ENCODE measurements at regions not wholly inside any gene's neighbourhood (a gene's known extent, or its start where the extent isn't known, plus 50 kb on each side); places are given as distances from the start of the nearest gene placed in this dataset.

DNA sequence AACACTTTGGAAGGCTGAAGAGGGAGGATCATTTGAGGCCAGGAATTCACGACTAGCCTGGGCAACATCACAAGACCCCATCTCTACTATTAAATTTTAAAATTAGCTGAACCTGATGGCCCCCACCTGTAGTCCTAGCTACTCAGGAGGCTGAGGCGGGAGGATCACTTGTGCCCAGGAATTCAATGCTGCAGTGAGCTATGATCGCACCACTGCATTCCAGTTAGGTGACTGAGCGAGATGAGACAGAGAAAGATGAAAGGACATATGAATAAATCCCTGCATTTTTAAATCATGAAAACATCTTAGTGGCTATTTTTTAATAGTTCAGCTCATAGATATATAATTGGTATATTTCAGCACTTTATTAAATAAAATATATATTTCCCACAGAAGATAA, 93.8 kb downstream of the GPR63 start:
- DNase-seq = no peak

- DNase-seq = peak; percentile 54
Measured at GRCh38 chr6:96742702-96743101, 94.6 kb downstream of the GPR63 start.

DNA sequence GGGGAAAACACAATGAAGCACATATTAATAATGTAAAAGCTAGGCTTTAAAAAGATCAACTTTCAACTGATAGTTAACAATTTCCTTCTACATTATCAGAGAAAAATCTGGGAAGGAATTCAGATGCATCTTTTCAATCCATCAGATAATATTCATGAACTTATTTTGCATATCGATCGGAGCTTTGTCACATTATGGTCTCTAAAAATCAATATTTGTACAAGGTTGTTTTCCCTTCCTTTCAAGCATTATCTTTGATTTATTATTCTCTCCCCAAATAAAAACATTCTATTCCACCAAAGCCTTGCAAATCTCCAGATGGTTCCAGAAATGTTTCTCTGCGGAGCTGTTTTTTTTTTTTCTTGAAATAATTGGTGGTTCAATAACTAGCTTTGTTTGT, 101.9 kb downstream of the GPR63 start:
- no peak for DNase-seq

DNA sequence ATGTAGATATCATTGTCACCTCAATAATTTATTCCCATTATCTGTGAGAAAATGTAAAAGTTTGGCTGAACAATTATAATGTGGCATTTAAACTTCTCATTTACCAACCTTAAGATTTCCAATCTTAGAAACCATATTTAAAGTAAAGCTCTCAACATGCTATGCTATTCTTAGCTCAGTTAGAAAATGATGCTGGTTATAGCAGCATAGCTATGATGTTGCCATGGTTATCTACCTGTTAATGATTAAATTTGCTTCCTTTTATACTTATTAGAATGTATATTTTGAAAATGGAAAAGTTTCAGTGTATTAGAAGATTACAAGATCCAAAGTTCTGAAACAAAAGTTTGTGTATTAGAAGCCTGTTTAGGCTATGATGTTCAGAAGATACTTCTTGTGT, 110.1 kb downstream of the GPR63 start:
- DNase-seq = no peak

- DNase-seq = no peak
Measured at GRCh38 chr6:96725296-96725695, 112.0 kb downstream of the GPR63 start.

DNA sequence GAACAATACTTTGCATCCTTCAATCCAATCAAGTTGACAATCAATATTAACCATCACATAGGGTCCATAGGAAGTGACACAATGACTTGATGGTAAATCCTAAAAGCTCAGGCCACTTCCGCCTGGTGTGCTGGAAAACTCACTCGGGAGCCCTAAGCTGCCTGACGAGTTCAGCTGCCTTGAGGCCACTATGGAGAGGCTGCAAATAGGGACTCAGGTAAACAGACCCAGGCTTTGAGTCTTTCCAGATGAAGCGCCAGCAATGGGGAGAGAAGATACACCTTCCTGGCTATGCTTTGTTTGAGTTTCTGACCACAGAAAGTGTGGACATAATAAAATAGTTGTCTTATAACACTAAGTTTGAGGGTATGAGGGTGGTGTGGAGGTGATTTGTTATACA, 112.6 kb downstream of the GPR63 start:
- no peak for DNase-seq

DNA sequence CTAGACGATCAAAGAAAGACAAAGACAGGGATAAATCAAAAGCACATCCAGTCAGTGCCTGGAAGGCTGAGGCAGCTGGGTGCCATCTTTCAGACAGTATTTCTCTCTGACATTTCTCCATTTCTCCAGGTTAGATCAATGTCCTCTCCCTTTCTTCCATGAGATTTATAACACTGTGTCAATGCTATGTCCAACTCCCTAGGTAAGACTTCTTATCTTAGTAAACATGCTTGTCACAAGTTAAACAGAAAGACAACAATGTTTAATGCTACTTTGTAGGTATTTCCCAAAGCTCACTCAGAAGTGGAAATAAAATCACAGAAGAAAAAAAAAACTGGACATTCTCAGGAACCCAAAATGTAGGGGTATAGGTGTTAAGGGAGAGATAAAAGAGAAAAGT, 113.9 kb downstream of the GPR63 start:
- DNase-seq = no peak

- no peak for DNase-seq
Measured at GRCh38 chr6:96721227-96721626, 116.0 kb downstream of the GPR63 start.

- no peak for DNase-seq
Measured at GRCh38 chr6:96716221-96716620, 121.1 kb downstream of the GPR63 start.

DNA sequence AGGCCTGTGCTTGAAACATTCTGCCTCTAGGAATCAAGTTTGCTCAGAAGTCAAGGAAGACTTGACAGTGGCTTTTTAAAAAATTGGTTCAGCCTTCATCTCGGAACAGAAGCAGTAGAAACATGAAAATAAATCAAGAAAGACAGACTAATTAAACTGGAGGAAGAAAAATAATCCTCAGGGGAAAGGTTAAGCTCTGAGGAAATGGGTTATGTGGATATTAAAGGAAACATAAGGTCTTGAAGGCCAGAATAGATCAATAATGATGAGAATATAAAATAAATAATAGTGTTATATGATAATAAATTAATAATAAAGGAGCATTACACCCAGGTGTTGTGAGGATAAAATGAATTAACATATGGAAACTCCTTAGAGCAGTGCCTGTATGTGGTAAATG, 121.7 kb downstream of the GPR63 start:
- DNase-seq = no peak

DNA sequence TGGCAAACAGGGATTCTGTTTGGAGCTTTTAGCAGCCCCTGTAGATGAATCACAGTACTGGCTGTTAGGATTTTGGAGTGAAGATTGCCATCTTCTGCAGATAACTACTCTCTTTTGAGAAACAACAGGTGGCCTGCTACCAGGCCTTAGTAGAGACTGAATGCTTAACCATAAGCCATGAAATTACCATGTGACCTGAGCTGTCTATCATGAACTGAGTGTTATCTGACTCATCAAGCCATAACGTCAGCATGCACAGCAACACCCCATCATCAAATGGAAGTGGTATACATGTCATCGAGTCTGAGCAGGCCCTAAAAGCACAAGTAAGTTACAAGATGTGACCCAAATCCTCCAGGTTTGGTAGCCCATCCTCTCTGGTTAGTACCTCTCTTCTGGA, 132.6 kb downstream of the GPR63 start:
- no peak for DNase-seq

DNA sequence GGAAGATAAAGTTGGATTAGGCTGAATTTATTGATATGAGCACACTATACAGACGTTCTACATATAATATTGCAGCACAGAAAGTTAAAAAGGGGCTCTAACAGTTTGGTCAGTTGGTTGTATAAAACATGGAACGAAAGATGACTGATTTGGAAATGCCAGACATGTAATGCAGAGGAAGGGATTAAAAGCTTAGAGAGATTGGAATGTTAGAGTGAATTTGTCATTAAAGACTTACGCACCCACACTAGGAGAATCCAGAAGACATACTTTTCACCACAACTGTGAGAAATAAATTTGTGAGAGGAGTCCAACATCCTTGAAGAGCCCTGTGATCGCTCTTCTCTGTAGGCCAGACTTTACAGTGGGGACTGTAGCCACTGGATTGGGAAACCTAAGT, 134.7 kb downstream of the GPR63 start:
- no peak for DNase-seq

GRCh38 chr6:96700915-96701314, 136.4 kb downstream of the GPR63 start:
- DNase-seq = no peak

GRCh38 chr6:96694429-96694828, 131.5 kb downstream of the FHL5 start:
- peak; percentile 90 for DNase-seq

DNA sequence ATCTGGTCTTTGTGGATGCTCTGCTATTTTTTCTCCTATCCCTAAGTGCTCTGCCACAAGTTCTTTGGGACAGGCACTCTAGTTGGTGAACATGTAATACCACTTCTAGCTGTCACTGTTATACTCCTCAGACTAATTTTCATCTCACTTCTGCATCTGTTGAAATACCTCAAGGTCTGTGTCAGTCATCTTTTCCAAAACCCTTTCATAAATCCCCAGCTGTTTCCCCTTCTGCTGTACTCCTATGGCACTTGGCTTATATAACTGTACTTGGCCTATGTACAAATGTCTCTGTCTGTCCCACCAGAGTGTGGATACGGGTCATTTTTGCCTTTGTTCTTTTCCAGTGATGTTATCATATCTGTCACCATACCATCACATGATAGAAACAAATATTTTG, 124.2 kb downstream of the FHL5 start:
- DNase-seq = peak; percentile 17

DNA sequence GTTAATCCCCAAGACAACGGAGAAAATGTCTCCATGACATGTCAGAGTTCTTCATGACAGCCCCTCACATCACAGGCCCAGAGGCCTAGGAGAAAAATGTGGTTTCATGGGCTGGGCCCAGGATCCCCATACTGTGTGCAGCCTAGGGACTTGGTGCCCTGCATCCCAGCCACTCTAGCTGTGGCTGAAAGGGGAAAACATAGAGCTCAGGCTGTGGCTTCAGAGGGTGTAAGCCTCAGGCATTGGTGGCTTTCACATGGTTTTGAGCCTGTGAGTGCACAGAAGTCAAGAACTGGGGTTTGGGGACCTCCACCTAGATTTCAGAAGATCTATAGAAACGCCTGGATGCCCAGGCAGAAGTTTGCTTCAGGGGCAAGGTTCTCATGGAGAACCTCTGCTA, 122.8 kb downstream of the FHL5 start:
- no peak for DNase-seq

DNA sequence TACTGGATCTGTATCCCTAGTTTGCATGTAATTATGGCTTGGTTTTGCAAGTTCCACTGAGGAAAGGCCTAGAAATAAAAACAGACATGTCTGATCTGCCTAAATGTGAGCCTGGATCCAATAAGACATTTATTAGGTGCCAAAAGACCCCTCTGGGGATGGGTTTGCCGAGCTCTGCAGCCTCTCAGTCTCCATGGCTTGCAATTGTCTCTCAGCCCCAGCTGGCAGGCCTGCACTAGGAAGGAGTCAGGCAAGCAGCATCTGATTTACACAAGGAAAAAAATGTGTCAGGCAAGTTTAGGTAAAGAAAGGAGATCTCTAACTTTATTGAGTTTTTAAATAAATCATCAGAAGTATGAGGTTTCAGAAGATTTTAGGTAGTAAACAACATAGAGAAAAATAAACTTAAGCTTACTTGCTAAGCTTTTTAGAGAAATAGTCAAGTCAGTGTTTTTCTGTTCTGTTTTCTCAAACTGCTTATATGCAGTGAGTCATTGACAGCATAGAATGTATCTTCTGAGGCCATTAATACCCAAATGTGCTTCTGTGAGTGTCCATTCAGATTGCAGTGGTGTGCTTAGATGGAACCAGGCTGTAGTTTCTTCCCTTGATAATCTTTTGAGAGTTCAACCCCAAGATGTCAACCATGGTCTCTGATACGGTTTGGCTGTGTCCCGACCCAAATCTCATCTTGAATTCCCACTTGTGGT, 121.0 kb downstream of the FHL5 start:
- no peak for DNase-seq

DNA sequence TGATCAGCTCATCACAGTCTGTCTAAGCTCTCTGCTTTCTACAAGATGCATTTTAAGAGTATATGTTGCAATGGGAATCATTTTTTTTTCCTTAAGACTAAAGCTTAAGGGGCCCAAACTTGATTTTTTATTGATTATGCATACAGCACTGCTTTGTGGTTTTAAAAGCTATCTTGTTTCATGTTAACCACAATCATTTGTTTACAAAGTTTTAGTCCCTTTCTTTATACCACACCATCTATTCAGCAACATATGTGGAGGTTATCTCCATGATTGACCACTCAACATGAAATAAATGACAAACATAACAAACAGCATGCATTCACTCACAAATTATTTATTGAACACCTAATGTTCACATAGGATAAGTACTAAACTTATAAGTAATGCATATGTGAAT, 119.1 kb downstream of the FHL5 start:
- no peak for DNase-seq

GRCh38 chr6:96675597-96675996, 112.7 kb downstream of the FHL5 start:
- DNase-seq = peak; percentile 75

Measured in NCI-H2171 (cell line).